Ovary (tissue), 7 donors: ENCODE measurements at regions not wholly inside any gene's neighbourhood (a gene's known extent, or its start where the extent isn't known, plus 50 kb on each side); places are given as distances from the start of the nearest gene placed in this dataset.

Source experiments
- DNase-seq, 5 donors: peaks; one replicate each; pipeline ENCODE4 v3.0.0-alpha.2; 2019 to 2020
- H3K27ac ChIP-seq, 2 donors: fragments of 200-600 bp; one replicate each; pipeline versions ENCODE4 v1.5.1 to v1.8.0; 2019 to 2022
- H3K27me3 ChIP-seq: fragments of 200-600 bp; one replicate; pipeline ENCODE4 v1.8.0; 2022
- H3K36me3 ChIP-seq: fragments of 200-600 bp; sonication (generic); one replicate; pipeline ENCODE4 v1.5.1; 2019
- H3K4me1 ChIP-seq: one replicate; pipeline ENCODE4 v1.8.1; 2013; ENCODE audit warnings: mild to moderate bottlenecking, moderate library complexity; ENCODE audit not compliant: insufficient read depth
- H3K4me3 ChIP-seq: fragments of 200-600 bp; sonication (generic); one replicate; pipeline ENCODE4 v1.5.1; 2017
- H3K9me3 ChIP-seq, 2 donors: fragments of 200-600 bp in 1 of 2; sonication (generic) in 1 of 2; one replicate each; pipeline versions ENCODE4 v1.5.1 to v1.8.1; 2013 to 2019; ENCODE audit warnings: mild to moderate bottlenecking in 1 of 2, moderate library complexity in 1 of 2
- EP300 ChIP-seq: sonication (generic); formaldehyde crosslinking; IDR thresholded peaks from one replicate; pipeline ENCODE4 v1.6.1; 2017; ENCODE audit warnings: antibody characterized with exemption
- POLR2A ChIP-seq: fragments of 450-650 bp; IDR thresholded peaks from one replicate; pipeline ENCODE4 v1.6.1; 2017; ENCODE audit warnings: antibody characterized with exemption, mild to moderate bottlenecking, moderate library complexity
- WGBS, 3 donors: extraction: QIAGEN DNeasy Blood & Tissue Kit in 1 of 3; methylation state at CpG; one replicate each; pipeline versions ENCODE4 v1.1.5 to v1.1.7; 2013 to 2017; 5-methylcytosine and 5-hydroxymethylcytosine counted together
- intact Hi-C, 4 donors: fragments of 100-400 bp; cut with DNase I; formaldehyde crosslinking; loops; one replicate each; pipeline versions ENCODE4 v1.11.0 to v1.15.1; 2022 to 2023
- TF ChIP-seq, protein P1 (sequence below), 3 donors: fragments of 450-650 bp in 2 of 3; fragments of 200-600 bp in 1 of 3; IDR thresholded peaks; one replicate each; pipeline versions ENCODE4 v1.5.1 to v1.8.0; 2016 to 2022; ENCODE audit warnings: antibody characterized with exemption in 3 of 3, mild to moderate bottlenecking in 1 of 3
- donor health status: DM: no; HTN: no; CAD: no; lungs with moderate emphysema.
- donor health status: DM: no; HTN: no; CAD: no.
- donor health status: Bipolar disorder and iron deficiency.
- donor health status: DM: no; HTN: no; CAD: no.
- donor health status: DM: yes; HTN: yes; CAD: no.

DNA sequence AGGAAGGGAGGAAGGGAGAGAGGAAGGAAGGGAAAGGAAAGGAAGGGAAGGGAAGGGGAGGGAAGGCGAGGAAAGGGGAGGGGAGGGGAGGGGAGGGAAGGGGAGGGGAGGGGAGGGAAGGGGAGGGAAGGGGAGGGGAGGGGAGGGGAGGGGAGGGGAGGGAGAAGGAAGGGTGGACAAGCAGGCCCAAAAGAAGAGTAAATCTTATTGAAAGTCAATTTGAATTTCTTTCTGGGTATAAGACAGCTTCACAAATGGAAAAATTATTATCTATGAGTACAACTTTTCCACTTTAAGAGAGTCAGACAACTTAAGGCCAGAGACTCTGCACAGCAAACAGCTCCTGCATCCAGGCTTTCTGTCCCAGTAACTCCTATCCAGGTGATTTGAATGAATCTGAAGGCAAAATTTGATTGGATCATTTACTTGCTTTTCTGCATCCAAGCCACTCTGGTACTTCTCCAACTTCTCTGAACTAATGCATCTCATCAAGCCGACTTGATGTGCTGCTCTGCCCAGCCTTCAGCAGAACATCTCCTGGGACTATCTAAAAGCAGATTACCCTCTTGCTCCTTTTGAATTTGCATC, 363.4 kb upstream of the KIF2A start:
- H3K27ac ChIP-seq: no peak overlapping the region

DNA sequence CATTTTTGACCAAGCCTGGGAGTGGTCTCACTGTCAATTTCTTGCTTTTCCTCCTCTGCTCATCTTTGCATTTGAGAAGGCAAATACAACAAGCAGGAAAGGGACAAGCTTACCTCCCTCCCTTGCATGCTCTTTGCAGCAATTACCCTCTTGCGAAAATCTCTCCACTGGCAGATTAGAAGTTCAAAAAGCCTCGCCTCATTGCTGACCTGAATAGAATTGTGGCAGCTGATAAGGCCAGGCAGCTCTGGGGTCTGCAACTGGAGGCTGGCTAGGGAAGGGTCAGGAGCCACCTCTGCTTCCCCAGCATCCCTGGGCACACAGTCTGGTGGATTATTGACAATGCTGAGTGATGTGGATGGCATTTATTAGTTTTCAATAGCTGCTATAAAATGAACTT, 362.3 kb upstream of the KIF2A start:
- Histone ChIP-seq H3K9me3 (no peaks in the 10 kb centered on the region), H3K4me1 (no peaks in the 10 kb centered on the region), H3K36me3 (no peaks in the 10 kb centered on the region), H3K4me3 (no peak overlapping the region), H3K27me3 (no peaks in the 10 kb centered on the region), H3K27ac (no peak overlapping the region)
- TF ChIP-seq EP300 (no peak), POLR2A (no peak)
- TF ChIP-seq, protein P1, sequence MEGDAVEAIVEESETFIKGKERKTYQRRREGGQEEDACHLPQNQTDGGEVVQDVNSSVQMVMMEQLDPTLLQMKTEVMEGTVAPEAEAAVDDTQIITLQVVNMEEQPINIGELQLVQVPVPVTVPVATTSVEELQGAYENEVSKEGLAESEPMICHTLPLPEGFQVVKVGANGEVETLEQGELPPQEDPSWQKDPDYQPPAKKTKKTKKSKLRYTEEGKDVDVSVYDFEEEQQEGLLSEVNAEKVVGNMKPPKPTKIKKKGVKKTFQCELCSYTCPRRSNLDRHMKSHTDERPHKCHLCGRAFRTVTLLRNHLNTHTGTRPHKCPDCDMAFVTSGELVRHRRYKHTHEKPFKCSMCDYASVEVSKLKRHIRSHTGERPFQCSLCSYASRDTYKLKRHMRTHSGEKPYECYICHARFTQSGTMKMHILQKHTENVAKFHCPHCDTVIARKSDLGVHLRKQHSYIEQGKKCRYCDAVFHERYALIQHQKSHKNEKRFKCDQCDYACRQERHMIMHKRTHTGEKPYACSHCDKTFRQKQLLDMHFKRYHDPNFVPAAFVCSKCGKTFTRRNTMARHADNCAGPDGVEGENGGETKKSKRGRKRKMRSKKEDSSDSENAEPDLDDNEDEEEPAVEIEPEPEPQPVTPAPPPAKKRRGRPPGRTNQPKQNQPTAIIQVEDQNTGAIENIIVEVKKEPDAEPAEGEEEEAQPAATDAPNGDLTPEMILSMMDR (IDR thresholded peaks at IDR 0.05): no peak
- intact Hi-C loops: no loop called here
- 40 to 58% (median 42%) methylated on average over 2 of the region's 2 CpGs for WGBS, 3 donors
- DNase-seq: no peak

More for the DNA sequence above, 363.4 kb upstream of the KIF2A start:
- Histone ChIP-seq H3K27me3 (no peaks in the 10 kb centered on the region), H3K4me3 (no peak overlapping the region), H3K4me1 (no peaks in the 10 kb centered on the region), H3K9me3 (no peaks in the 10 kb centered on the region), H3K36me3 (no peaks in the 10 kb centered on the region)
- intact Hi-C loops: no loop called here
- no peak for DNase-seq
- TF ChIP-seq EP300: no peak
- TF ChIP-seq POLR2A: no peak
- TF ChIP-seq, protein P1 (IDR thresholded peaks at IDR 0.05): no peak
- WGBS, 3 donors: 65 to 88% (median 73%) methylated on average over 1 to 2 of the region's 2 CpGs

DNA sequence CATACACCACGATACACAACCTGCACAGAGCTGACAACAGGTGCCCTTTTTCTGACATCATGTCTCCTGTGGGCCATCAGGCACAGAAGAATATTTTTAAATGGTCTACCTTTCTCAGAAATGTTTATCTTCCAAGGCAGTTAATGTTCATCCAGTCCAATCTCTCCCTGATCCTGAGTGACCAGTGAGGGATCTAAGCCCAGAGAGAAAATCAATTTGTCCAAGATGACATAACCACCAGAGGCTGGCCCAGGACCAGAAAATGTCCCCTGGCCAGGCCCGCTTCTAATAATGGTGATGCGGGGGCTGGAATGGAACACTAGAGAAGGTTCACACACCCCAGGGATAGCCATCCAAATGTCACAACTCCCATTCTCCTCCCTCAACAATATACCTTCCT, 357.9 kb upstream of the KIF2A start:
- Histone ChIP-seq H3K9me3 (no peaks in the 10 kb centered on the region), H3K27ac (no peak overlapping the region), H3K36me3 (no peaks in the 10 kb centered on the region), H3K4me3 (no peak overlapping the region), H3K27me3 (no peaks in the 10 kb centered on the region), H3K4me1 (no peaks in the 10 kb centered on the region)
- 81 to 86% (median 82%) methylated on average over 3 of the region's 3 CpGs for WGBS, 3 donors
- no peak for DNase-seq
- intact Hi-C loops: no loop called here
- no peak for TF ChIP-seq EP300
- TF ChIP-seq, protein P1 (IDR thresholded peaks at IDR 0.05): no peak
- TF ChIP-seq POLR2A: no peak

DNA sequence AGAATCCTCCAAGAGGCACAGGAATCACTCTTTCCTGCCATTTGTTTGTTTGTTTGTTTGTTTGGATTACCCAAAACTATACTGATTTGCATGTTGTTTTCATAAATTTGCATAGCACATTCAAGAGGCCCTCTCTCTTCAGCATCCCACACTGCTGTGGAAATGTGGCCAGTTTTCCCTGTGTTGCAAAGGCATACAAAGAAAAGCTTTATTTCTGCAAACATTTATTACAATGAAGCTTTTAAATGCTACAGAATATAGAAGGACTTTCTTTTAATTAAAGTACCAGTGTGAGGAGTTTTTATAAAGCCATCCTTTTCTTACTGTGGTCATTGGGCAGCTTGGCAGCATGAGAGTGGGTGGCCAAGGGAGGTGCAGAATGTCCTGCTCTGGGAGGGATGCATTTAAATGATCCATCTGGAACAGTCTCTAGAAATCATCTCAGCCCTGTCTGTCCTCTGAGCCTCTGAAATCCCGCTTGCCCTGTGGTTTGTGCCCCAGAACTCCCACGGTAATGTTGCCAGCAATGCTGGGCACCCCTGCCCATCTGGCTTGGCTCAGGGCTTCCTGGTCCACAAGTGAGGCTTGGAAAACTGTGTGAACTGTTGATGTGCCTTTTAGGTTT, 356.8 kb upstream of the KIF2A start:
- 66 to 77% (median 70%) methylated on average over 2 of the region's 2 CpGs for WGBS, 3 donors
- H3K4me1 ChIP-seq: no peaks in the 10 kb centered on the region
- intact Hi-C loops: no loop called here
- no peak for DNase-seq
- no peak overlapping the region for H3K4me3 ChIP-seq
- H3K27me3 ChIP-seq: no peaks in the 10 kb centered on the region
- no peak overlapping the region for H3K27ac ChIP-seq
- no peaks in the 10 kb centered on the region for H3K36me3 ChIP-seq
- H3K9me3 ChIP-seq: no peaks in the 10 kb centered on the region
- TF ChIP-seq POLR2A (no peak), EP300 (no peak)
- TF ChIP-seq, protein P1 (IDR thresholded peaks at IDR 0.05): no peak
